NOMO-1 treated with dmso at 0.1 percent for 144 hours (cell line): ENCODE measurements at regions not wholly inside any gene's neighbourhood (a gene's known extent, or its start where the extent isn't known, plus 50 kb on each side); places are given as distances from the start of the nearest gene placed in this dataset.
"Not testable (repeated sequence)": the region's sequence is repeated elsewhere in the genome, so short reads cannot be mapped to it uniquely, and the experiment has no call there.

ENCODE experiments used
- DNase-seq: peaks from one replicate; lab custom pipeline; 2025; ENCODE audit not compliant: unreplicated experiment; lab: John Stamatoyannopoulos, UW

DNA sequence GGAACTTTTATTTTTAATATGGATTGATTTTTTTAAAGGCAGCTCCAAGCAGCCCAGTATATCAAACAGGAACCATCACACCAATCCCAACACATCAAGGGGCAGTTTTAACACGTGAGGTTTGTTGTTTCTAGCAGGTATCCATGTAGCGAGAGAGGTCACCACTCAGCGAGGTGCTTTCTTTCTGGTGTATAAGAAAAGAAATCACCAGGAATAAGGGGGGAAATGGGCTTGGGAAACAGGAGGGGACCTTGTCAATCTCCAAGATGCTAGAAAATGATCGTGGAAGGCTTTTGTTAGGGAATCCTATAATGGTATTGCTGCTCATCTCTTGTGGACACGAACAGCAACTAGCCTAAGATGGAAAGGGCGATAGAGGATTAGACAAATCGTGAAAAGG is 402.9 kb upstream of the ATP11B start:
- no peak for DNase-seq

DNA sequence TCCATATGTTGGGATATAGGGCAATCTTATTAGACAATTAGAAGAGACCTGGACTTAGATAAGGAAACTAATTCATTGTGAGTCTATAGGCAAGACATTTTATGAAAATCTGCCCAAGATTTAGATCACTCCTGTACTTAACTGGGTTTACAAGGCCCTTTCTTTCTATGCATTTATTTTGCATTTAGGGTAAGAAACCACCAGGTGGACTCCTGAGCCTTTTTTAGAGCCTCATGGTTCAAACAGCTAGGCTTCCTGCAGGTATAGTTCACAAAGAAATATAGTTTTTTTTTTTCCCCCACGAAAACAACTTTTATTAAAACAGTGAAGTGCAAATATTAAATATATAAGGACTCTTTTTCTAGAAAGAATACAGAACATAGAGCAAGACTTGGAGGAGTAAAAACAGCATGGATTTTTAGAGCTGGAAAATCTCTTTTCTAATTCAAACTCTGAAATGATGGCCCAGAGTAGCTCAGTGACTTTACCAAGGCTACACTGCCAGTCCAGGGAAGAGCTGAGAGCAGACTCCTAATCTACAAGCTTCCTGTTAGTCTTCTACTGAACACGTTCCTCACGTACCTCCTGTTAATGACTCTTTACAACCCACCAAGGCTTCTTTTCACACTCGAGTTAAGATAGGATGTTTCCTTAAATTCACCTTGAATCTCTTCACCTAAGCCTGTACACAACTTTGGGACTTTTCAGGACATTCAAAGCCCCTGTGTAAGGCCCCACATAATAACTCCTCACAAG is 400.9 kb upstream of the ATP11B start:
- no peak for DNase-seq

DNA sequence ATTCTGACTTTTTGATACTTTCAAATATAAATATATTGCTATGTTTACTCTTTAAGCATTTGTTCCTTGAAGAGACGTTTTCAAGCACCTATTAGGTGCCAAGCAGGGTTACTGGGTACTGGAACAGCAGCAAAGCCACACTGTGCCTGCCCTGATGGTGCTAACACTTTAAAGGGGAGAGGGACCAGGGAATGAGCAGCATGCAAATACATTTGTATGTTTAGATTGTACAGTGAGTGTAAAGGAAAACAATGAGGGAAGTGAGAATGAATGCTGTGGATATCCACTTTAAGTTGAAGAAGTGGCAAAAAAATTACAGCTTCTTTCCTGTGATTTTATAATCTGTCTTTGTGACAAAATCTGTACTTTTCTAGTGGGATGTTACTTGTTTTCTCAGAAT is 400.2 kb upstream of the ATP11B start:
- DNase-seq, result no peak

DNA sequence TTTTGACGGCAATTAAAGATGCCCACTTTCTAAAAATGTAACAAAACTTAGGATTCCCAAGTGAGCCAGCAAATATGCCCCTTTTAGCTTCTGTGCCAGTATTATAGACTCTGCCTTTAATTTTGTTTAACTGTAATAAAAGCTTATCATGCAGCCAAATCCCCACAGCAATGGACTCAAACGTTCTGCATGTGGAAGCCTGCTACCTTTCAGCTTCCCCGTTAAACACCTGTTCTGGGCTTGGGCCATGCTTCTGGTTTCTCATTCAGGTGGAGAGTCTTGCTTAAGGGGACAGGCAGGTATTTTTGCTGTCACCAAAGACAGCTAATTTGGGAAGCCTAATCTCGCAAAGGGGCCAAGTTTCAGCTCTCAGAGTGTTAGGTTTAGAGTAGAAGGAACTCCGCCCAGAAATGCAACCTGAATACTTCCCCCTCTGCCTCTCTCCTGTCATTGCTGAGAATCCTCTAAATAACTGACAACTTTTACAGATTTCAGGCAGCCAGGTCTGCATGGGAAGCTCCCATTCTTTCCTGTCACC is 399.4 kb upstream of the ATP11B start:
- DNase-seq, result no peak

DNA sequence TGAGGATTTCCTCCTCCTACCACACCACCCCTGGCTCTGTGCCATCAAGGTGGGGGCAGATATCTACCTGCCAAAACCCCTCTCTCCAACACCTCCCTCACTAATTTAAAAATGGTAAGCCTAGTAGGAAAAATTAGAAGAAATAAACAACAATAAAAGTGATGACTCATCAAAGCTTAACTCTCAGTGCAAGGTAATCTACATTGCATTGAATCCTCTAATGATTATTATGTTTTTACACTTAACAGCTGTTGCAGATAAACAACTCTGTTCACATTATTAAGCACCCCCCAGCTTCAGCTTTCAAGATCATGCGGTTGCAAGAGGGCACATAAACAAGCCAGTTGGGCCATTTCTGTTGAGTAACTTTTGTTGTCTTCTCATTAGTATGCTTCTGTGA is 396.1 kb upstream of the ATP11B start:
- no peak for DNase-seq

DNA sequence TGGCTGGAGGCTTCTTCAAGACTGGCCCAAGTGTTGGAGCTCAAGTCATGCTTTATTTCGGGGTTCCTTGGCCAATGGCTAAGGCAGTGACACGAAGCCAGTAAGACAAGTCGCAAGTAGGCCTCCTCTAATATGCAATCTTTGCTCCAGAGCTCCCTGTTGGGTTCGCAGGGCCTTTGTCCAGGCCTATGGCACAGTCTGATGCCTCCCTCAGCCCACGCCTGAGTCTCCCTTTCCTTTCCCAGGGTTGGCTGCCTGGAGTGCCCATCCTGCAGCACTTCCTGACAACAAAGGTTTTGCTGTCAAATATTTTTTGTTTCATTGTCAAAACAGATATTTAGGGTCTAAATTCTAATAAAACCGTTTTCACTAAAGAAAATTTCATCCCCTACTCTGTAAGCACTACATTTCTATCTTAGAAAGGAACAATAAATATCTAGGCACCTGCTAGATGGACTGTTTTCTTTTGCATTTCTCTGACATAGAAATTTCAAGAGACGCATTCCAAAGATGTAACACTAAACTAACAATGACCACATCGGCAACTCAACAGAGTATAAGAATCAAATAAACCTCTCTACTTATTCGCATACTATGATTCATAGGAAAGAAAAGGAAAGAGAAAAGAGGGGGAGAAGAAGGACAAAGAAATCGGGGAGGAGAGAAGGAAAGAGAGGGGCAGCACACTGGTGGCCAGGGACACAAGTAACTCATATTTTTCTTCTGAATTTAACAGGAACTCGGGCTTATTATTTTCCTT is 393.1 kb upstream of the ATP11B start:
- no peak for DNase-seq

DNA sequence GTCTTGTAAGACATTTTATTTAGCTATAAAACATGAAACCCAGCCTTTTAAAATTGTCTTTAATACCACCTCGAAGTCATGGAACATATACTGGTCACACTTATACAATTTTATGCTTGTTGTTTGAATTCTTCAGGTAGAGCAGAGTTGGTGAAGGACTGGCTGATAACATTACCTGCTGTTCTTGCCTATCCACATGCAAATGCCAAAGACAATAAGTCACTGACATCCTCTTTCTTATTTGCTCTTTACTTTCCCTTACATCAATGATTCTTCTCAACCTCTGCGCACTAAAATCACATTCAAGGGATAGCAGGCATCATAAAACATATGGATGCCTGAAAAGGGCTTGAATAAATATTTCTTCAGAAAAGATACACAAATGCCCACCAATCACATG is 392.5 kb upstream of the ATP11B start:
- no peak for DNase-seq

DNA sequence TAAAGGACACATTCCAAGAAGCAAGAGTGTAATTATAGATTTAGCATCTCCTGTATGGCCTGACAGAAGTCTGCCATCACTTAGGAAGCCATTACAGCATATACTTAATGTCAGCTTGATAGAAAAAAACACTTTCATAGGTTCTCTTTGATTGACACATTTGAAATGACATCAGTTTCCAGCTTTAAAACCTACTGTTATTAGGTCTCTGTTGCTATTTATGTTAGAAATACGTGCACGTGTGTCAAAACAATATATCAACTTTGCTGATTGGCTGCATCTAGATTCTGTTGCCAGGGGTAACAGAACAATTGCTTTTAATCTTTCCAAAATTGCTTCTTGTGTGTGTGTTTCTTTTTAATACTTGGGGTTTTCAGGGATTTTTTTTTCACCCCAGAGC is 389.3 kb upstream of the ATP11B start:
- no peak for DNase-seq

DNA sequence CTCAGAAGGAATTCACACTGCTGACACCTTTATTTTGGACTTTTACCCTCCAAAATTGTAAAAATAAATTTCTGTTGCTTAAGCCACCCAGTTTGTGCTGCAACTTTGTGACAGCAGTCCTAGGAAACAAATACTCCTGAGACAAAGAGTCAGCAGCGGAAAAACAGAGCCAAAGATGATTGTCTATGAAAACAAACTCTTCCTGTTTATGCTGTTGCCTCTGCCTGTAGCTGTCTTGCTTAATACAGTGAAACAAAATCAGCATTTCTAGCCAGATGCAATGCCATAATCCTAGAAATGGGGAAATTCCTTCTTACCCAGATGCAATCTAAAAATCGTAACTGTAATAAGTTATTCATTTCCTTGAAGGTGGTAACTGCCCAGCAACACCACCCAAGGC is 387.5 kb upstream of the ATP11B start:
- no peak for DNase-seq

DNA sequence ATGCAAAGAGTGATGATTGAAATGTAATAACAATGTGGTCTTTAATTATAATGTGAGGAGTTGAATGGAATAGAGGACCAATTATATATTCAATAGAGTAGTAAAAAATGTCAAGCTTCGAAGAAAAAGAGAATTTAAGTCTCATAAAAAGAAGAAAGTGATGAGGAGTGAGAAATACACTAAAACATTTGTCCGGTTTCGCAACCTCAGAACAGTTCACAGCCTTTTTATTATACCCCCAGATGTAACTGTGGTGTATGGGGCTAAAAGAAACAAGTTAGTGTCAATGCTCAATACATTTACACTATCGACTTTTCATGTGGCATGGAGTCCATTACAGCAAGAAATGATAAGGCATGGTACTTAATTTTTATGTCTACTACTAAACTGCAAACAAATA is 386.5 kb upstream of the ATP11B start:
- DNase-seq, result no peak

DNA sequence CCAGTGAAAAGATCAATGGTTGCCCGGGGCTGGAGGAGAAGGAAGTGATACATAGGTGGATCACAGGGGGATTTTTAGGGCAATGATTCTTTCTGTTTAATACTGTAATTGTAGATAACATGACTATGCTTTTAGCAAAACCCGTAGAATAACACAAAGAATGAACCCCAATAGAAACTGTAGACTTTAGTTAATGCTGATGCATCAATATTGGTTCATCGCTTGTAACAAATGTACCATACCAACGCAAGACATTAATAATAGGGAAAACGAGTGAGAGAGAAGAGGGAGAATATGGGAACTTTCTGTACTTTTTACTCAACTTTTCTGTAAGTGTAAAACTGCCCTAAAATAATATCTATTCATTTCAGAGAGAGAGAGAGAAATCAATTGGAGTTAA is 383.3 kb upstream of the ATP11B start:
- no peak for DNase-seq

DNA sequence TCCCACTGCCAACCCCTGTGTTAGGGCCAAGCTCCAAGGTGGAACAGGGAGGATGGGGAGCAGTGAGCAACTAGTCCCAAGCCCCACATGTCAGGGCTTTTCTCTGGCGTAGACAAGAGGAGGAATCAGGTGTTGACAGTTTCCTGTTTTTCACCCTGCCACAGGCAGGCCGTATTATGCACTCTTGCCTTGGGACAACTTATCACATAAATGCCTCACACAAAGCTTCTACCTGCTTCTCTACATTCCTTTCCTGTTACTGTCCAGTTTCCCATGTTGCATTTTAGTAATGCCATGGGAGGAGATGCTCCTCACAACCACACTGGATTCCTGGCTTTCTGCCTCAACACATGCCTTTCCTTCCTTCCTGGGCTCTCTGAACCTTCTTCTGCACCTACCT is 381.2 kb upstream of the ATP11B start:
- no peak for DNase-seq

DNA sequence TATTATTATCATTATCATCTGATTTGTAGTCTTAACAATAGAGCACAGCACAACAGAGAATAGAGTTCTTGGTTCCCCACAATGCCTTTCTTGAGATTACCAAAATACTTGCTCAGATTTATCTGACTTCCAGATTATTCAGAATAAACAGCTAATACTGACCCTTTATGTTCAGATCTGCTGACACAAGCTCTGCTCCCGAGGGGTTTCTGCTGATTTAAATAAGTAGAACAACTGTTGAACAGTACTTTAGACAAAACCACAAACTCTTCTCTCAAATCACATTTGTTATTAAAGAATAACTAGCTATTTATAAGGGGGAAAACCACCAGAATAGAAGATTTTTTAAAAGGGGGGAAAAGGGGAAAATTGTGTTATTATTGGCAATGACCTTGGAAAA is 380.2 kb upstream of the ATP11B start:
- no peak for DNase-seq

DNA sequence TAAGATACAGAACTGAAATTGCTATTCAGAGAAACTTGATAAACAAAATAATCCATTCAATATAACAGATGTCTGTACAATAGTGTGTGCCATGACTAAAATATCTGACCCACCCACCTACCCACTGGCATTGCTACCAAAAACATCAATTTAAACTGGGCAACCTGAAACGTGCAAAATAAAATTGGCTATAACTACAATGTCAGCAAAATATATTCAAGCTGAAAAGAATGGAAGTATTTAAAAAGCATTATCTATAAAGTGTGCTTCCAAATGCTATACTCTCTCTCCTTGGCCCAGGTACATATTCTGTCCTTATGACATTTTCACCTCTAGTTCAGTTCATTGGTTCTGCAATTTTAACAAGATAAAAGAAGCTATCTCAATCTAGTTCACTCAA is 379.6 kb upstream of the ATP11B start:
- no peak for DNase-seq

DNA sequence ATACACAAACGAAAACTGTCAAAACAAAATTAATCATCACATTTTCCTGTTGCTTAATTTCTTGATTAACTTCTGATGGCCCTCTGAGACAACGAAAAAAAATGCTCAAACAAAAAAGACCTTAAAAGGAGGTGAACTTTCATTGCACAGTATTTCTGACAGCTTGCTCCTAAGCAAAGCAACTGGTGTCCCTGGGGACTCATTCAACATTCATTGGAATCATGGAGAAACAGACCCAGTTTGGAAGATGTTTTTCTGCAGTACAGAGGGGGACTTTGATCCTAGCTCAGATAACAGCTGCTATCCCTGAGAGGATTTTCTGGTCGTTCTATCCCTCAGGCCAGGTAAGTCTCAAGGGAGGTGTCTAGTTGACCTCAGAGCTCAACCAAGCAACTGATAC is 378.7 kb upstream of the ATP11B start:
- DNase-seq, result no peak

DNA sequence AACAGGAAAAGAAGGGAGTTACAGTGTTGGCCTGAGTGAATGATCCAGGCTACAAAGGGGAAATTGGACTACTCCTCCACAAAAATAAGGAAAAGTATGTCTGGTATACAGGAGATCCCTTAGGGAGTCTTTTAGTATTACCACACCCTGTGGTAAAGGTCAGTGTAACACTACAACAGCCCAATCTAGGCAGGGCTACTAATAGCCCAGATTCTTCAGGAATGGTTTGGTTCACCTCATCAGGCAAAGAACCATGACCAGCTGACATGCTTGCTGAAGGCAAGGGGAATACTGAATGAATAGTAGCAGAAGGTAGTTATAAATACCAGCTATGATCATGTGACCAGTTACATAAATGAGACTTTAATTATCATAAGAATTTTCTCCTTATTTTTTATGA is 372.6 kb upstream of the ATP11B start:
- DNase-seq, result no peak

DNA sequence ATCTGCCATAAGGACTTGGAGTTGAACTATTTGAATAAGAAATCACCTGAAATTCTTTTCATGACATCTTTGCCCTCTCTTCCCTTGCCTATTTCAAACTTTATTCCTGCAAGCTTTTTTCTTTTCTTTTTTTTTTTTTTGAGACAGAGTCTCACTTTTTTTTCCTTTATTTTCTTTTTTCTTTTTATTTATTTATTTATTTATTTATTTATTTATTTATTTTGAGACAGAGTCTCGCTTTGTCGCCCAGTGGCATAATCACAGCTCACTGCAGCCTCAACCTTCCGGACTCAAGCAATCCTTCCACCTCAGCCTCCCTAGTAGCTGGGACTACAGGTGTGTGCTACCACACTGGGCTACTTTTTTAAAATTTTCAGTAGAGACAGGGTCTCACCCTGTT is 369.3 kb upstream of the ATP11B start:
- DNase-seq, result no peak

DNA sequence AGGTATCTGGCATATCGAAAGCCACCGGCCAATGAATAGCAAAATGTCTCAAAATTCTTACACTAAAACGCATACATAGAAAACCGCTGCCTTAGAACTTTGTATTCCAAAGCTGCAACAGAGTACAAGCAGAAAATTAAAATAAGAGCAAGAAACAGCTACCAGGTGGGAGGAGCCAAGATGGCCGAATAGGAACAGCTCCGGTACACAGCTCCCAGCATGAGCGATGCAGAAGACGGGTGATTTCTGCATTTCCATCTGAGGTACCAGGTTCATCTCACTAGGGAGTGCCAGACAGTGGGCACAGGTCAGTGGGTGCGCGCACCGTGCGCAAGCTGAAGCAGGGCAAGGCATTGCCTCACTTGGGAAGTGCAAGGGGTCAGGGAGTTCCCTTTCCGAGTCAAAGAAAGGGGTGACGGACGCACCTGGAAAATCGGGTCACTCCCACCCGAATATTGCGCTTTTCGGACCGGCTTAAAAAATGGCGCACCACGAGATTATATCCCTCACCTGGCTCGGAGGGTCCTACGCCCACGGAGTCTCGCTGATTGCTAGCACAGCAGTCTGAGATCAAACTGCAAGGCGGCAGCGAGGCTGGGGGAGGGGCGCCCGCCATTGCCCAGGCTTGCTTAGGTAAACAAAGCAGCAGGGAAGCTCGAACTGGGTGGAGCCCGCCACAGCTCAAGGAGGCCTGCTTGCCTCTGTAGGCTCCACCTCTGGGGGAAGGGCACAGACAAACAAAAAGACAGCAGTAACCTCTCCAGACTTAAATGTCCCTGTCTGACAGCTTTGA is 367.2 kb upstream of the ATP11B start:
- not testable (repeated sequence) for DNase-seq

DNA sequence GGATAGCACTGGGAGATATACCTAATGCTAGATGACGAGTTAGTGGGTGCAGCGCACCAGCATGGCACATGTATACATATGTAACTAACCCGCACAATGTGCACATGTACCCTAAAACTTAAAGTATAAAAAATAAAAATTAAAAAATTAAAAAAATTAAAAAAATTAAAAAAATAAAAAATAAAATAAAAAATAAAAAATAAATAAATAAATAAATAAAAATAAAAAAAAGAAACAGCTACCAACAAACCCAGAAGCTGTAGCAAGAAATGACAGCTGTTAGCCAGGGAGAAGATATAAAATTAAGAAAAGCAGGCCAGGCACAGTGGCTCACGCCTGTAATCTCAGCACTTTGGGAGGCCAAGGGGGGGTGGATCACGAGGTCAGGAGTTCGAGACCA is 361.3 kb upstream of the ATP11B start:
- not testable (repeated sequence) for DNase-seq

DNA sequence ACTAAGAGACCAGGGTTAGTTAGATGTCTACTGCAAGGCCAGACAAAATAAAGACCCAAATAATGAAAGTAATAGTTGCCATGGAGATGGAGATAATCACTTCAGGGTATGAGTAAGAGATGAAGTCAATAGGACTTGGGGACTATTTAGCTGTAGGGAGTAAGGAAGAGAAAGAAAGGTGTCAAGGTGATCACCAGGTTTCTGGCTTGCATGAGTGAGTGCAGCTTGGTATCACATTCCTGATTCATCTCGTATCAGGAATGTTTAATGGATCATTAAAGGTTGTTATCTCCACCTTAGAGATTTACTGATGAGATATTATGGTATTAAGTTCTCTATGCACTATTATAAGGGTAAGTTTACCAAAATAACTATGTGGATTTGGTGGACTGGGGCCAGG is 357.4 kb upstream of the ATP11B start:
- DNase-seq, result no peak

DNA sequence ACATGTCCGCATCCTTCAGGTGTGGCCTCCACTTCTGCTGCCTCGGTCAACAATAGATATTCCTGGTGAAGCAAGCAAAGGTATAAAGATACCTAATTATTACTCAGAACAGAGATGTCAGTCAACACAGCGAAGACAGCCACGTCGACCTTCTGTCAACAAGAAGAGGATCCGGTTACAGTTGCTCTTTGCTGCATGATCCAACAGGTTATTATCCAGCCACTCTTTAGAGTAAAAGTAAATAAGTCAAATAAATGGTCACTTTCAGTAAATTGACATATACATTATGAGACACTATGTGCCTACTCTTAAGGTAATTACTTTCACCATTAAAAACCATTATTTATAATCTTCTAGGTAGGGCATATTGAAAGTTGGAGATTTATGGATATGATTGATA is 356.8 kb upstream of the ATP11B start:
- no peak for DNase-seq

DNA sequence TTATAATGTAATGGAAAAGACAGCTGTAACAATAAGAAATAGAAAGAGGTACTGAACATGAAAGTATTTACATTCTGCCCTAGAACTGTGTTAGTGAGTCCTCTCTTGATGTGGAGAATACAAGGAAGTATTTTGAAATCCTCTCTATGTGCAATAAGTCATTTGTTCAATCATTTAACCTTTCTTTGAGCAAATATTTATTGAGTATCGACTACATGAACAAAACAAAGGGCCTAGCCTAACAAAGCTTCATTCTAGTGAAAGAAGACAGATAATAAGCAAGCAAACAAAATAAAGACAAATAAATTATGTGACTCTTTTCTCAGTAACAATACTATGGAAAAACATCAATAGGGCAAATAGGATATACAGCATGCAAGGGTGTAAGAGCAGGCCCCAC is 354.9 kb upstream of the ATP11B start:
- no peak for DNase-seq
